NCI-H2081 (cell line): ENCODE measurements at regions not wholly inside any gene's neighbourhood (a gene's known extent, or its start where the extent isn't known, plus 50 kb on each side); places are given as distances from the start of the nearest gene placed in this dataset.
A peak's percentile ranks its signal among the peaks of the same experiment; 100 is the strongest.

Experiments used
- DNase-seq, 2 experiments: peaks; one replicate each; lab custom pipeline; 2025; lab: John Stamatoyannopoulos, UW

DNA sequence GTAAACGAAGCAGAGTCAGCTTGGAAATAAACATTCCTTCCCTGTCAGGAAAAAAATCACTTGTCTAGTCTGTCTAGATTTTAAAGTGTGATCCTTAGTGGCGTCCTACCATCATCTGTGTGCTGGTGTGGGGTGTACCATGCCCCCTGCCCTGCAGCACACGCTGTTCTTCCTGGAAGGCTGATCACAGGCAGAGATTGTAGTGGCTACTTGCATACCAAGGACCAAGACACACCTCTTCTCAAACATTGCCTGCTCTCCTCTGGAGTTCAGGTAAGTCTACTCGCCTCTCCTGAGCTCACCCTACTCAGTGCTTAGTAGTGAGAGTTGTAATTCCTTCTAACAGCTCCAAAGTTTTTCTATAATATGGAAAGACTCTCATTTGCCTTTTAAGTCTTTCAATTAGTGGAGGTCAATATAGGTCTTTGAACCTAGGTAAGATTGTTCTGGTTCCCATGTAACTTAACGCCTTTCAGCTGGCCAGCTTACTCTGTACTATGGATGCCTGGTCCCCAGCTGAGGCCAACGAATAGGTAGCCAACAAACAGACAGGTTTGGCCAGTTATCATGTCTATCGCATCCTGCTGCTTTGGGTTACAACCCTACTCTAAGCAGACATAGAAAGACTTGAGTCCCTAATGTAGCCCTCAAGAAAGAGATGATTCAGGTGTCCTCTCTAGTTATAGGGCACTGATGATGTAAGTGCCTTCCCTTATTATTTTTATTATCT, 55.4 kb downstream of the XCL1 start:
- no peak for DNase-seq

DNA sequence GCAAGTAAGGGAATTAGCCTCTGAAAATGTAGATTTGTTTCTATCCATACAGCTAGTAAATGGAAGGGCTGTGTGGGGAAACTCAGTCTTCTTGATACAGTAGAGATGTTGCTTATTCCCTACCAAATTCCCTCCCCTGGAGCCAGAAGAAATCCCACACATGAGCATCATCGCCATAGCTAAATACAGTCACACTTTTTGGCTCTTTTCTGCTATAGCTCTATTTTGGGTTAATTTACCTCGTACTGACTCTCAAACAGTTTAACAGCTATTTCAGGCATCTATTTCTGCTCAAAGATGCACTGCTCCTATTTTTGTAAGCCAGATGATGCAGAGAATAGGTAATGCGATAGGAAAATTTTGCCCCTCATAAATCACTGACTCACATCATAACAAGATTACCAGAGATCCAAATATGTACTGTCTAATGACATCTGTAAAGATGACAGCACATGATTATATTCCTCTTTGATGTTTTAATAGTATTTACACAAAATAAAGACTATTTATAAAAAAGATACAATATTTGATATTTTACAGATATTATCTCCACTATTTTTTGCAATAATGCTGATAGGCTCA, 58.6 kb downstream of the XCL1 start:
- DNase-seq = no peak

DNA sequence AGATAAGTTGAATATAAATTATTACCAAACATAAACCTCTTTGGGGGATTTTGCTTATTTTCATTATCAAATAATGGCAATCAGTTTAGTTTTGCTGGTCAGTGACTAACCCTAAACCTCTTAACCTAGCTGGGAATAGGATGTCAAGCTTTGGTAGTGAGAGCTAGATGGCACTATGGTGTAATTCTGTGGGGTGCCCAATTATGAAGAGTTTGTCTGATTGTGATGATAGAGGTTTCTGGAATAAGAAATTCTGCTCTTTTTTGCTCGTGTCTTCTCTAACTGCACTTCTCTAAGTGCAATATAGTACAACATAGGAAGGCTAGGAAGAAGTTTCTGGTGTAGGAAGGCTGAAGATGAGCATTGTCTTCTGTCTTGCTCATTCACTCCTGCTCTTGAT, 59.8 kb downstream of the XCL1 start:
- DNase-seq = no peak

DNA sequence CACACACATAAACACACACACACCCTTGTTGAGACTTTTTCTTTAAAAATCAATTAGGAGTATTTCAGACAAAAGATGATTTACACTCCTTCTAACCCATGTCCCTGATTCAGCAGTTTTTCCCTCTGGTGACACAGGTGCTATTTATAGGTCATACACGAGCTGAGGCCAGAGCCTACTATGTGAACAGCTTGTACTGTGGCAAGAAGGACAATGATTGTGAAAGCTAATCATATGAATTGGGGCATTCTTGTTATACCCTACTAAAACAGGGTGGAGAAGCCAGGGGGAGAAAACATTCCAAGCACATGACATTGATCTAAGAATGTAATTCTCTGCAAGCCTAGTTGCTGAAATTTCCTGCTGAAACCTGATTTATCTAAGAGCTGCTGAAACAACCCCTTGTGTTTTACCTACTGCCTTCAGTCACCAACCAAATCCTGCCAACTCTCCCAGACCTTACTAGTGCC, 60.3 kb downstream of the XCL1 start:
- DNase-seq = no peak

DNA sequence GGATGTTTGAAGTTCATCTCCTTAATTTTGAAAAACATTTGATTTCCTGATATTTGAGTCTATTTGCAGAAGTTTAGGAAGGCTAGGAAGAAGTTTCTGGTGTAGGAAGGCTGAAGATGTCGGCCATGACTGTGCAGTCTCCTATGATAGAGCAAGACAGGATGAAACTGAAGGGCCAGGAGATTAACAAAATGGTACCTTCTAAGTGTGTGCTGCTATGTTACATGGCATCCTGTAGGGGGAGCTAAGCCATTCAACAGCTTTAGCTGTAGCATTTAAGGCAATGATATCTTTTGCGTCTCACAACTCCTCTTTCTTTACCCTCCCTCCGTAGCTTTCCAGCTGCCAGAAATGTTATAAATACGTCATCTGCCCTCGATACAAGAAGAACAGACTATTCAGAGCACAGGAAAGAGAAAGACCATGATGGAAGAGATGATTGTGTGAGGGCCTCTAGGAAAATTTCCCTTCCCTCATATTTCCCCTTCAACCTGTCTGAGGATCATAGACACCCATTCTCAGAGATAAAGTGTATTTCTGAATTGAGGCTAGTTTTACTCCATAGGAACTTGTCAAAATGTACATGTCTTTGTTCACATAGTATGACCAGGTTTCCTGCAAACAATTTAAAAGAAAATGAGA, 61.1 kb downstream of the XCL1 start:
- DNase-seq = peak; percentile 71 to 81

DNA sequence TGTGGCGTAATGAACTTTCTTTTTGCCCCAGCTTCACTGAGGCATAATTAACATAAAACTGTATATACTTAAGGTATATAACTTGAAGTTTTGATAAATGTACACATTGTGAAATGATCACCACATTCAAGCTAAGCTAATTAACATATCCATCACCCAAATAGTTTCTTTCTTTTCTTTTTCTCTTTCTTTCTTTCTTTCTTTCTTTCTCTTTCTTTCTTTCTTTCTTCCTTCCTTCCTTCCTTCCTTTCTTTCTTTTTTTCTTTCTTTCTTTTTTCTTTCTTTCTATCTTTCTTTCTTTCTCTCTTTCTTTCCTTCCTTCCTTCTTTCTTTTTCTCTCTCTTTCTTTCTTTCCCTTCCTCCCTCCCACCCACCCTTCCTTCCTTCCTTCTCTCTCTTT, 62.5 kb downstream of the XCL1 start:
- no peak for DNase-seq

DNA sequence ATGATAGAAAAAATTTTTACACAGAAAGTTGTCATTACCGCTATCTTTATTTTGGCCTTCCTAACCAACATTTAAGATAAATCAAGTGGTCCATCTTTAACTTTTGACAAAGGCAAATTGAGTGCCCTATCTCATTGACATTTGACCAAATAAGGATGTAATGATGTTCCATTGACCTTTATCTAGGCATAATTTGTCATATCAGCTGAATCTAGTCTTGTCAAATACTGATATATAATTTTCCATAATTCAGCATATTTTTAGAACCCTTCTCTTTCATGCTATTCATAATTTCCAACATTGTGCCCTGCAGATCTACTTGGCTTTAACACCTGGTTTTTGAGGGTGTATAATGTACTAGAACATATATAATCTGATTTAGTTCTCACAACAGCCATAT, 63.8 kb downstream of the XCL1 start:
- DNase-seq = no peak

DNA sequence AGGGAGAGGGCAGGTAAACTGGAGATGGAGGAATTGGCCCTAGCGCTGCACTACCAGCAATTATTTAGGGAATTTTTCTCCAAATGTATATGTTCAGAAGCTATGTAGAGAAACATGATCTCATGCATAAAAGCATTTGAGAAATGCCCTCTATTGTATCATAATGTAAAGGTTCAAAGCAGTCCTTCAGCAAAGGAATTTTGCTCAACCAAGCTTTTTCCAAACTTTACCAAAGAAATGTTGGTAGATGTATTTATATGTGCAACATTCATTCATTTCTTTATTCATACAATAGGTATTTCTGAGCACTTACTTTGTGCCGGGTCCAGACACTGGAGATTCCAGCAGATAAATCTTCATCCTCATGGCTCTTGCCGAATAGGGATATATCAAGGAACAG, 64.4 kb downstream of the XCL1 start:
- no peak for DNase-seq

DNA sequence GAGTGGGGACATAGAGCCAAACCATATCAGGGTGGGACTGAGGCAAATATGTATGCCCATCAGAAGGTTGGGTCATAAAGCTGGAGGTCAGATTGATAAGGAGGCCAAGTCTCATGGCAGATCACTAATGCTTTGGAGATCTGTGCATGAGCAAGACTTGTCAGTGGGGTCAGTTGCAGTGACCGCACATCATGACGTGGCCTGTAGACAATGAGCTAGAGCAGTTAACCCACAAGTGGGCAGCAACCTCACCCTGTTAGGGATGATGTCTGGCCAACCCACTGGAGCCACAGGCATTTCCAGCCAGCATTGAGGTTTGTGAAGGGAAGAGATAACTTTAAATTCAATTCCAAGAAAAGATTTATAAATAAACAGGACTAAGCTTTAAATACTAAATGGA, 66.7 kb downstream of the XCL1 start:
- no peak for DNase-seq
